HepG2 (cell line): ENCODE measurements at regions not wholly inside any gene's neighbourhood (a gene's known extent, or its start where the extent isn't known, plus 50 kb on each side); places are given as distances from the start of the nearest gene placed in this dataset.

ENCODE experiments used
- CENPT ChIP-seq: sonication (generic); formaldehyde crosslinking; IDR thresholded peaks from 2 replicates; pipeline ENCODE4 v1.8.0; 2022; ENCODE audit warnings: low read depth, mild to moderate bottlenecking, moderate library complexity, missing genetic modification reagents
- FOSL1 ChIP-seq: sonication (generic); formaldehyde crosslinking; IDR thresholded peaks from 2 replicates; pipeline ENCODE4 v1.9.0; 2021; ENCODE audit warnings: missing genetic modification reagents, borderline replicate concordance
- FOXO4 ChIP-seq: sonication (generic); formaldehyde crosslinking; conservative IDR thresholded peaks from 2 replicates; pipeline ENCODE4 v1.8.1; 2023; ENCODE audit warnings: missing genetic modification reagents
- MAX ChIP-seq: IDR thresholded peaks from 2 replicates; pipeline ENCODE4 v1.6.1; 2012; ENCODE audit warnings: inconsistent platforms
- POLR2AphosphoS2 ChIP-seq: IDR thresholded peaks from 2 replicates; pipeline ENCODE4 v1.6.1; 2011; ENCODE audit warnings: low read depth, low read length, improper control_type of control experiment
- REST ChIP-seq, 2 experiments: IDR thresholded peaks; 2 replicates each; pipeline ENCODE4 v1.6.1; 2011 to 2012; ENCODE audit warnings: low read length in 2 of 2, borderline replicate concordance in 1 of 2, low read depth in 1 of 2, mild to moderate bottlenecking in 1 of 2, moderate library complexity in 1 of 2
- THAP8 ChIP-seq: sonication (generic); formaldehyde crosslinking; IDR thresholded peaks from 2 replicates; pipeline ENCODE4 v1.5.1; 2020; ENCODE audit warnings: missing genetic modification reagents, mild to moderate bottlenecking, borderline replicate concordance
- ZBTB43 ChIP-seq: sonication (generic); formaldehyde crosslinking; conservative IDR thresholded peaks from 2 replicates; pipeline ENCODE4 v1.4.0; 2020; ENCODE audit warnings: missing genetic modification reagents
- ZNF280B ChIP-seq: sonication (generic); formaldehyde crosslinking; IDR thresholded peaks from 2 replicates; pipeline ENCODE4 v1.5.0; 2020; ENCODE audit warnings: missing genetic modification reagents, mild to moderate bottlenecking, borderline replicate concordance
- ZNF569 ChIP-seq: sonication (generic); formaldehyde crosslinking; IDR thresholded peaks from 2 replicates; pipeline ENCODE4 v1.5.0; 2020; ENCODE audit warnings: mild to moderate bottlenecking, missing genetic modification reagents, moderate library complexity, borderline replicate concordance
- ZNF749 ChIP-seq: sonication (generic); formaldehyde crosslinking; IDR thresholded peaks from 2 replicates; pipeline ENCODE4 v1.8.0; 2022; ENCODE audit warnings: mild to moderate bottlenecking, missing genetic modification reagents, moderate library complexity, borderline replicate concordance
- ZSCAN25 ChIP-seq: sonication (generic); formaldehyde crosslinking; IDR thresholded peaks from 2 replicates; pipeline ENCODE4 v1.8.0; 2022; ENCODE audit warnings: mild to moderate bottlenecking, missing genetic modification reagents

- TF ChIP-seq REST (IDR thresholded peaks at IDR 0.05; ENCODE audit: borderline replicate concordance in 1 of 2, low read depth in 1 of 2, low read length in 2 of 2) (0 out of 4 replicates have a peak, but pooled peaks of 1 of the 2 experiments have one; percentile 15), ZSCAN25 (CRISPR knock-in tag) (no peak), CENPT (CRISPR knock-in tag) (no peak), ZNF749 (CRISPR knock-in tag) (no peak), THAP8 (CRISPR knock-in tag) (no peak), FOXO4 (CRISPR knock-in tag) (0 out of 2 replicates have a peak, but pooled peaks have one; percentile 19), POLR2AphosphoS2 (no peak), MAX (peak; percentile 34; the same call in 1 of the 2 replicates), ZNF280B (CRISPR knock-in tag) (no peak), ZNF569 (CRISPR knock-in tag) (no peak), ZBTB43 (CRISPR knock-in tag) (no peak), FOSL1 (CRISPR knock-in tag) (no peak)
Observed at GRCh38 chr2:16069933-16070647, 129.7 kb downstream of the MYCN start (continued).
